SK-N-SH (cell line): ENCODE measurements at regions not wholly inside any gene's neighbourhood (a gene's known extent, or its start where the extent isn't known, plus 50 kb on each side); places are given as distances from the start of the nearest gene placed in this dataset.
A peak's percentile ranks its signal among the peaks of the same experiment; 100 is the strongest.

Experiments
- CTCF ChIA-PET: fragments of 300-600, 350-600 bp; formaldehyde crosslinking; extraction: SDS; loops from one replicate; lab custom pipeline; 2021; lab: Yijun Ruan, JAX
- POLR2A ChIA-PET: fragments of 350-600 bp; sonication (Branson Sonifier 250); formaldehyde crosslinking; extraction: SDS; loops from one replicate; lab custom pipeline; 2020; ENCODE audit warnings: antibody characterized with exemption, inconsistent platforms; lab: Yijun Ruan, JAX
- DNase-seq: peaks from one replicate; pipeline ENCODE4 v3.0.0; 2012
- H2AFZ ChIP-seq: fragments of 200-600 bp; sonication (generic); 2 replicates; pipeline ENCODE4 v1.8.1; 2016; ENCODE audit warnings: antibody characterized with exemption, mild to moderate bottlenecking, low read depth
- H3F3A ChIP-seq: fragments of 200-600 bp; sonication (generic); replicated peaks from 2 replicates; pipeline ENCODE3; 2016; ENCODE audit warnings: antibody characterized with exemption, mild to moderate bottlenecking; ENCODE audit not compliant: insufficient read depth
- H3K27ac ChIP-seq, 2 experiments: fragments of 200-500 bp in 1 of 2; fragments of 200-600 bp in 1 of 2; sonication (Bioruptor generic) in 1 of 2; sonication (generic), shearing (Covaris generic) in 1 of 2; 2 replicates each; pipeline versions ENCODE4 v1.5.1 to v1.6.1; 2014 to 2016; ENCODE audit warnings: low read depth in 2 of 2, inconsistent platforms in 1 of 2, low read length in 1 of 2, mild to moderate bottlenecking in 1 of 2, mixed read lengths in 1 of 2
- H3K27me3 ChIP-seq: fragments of 200-600 bp; sonication (generic), shearing (Covaris generic); 2 replicates; pipeline ENCODE4 v1.6.1; 2016; ENCODE audit warnings: mixed run types; ENCODE audit not compliant: insufficient read depth
- H3K36me3 ChIP-seq, 2 experiments: fragments of 200-500 bp in 1 of 2; fragments of 200-600 bp in 1 of 2; sonication (Bioruptor generic) in 1 of 2; sonication (generic) in 1 of 2; replicated peaks in 1 of 2; 2 replicates each; pipeline versions ENCODE3 to v1.5.1; 2014 to 2016; ENCODE audit warnings: low read length in 1 of 2, mild to moderate bottlenecking in 1 of 2; ENCODE audit not compliant: insufficient read depth in 2 of 2, control insufficient read depth in 1 of 2
- H3K4me1 ChIP-seq, 2 experiments: fragments of 200-500 bp in 1 of 2; fragments of 200-600 bp in 1 of 2; sonication (Bioruptor generic) in 1 of 2; sonication (generic), shearing (Covaris generic) in 1 of 2; 2 replicates each; pipeline versions ENCODE4 v1.5.1 to v1.6.1; 2014 to 2016; ENCODE audit warnings: low read depth in 1 of 2, low read length in 1 of 2, mixed run types in 1 of 2; ENCODE audit not compliant: insufficient read depth in 2 of 2, control insufficient read depth in 1 of 2
- H3K4me2 ChIP-seq: fragments of 200-600 bp; sonication (generic), shearing (Covaris generic); 2 replicates; pipeline ENCODE4 v1.6.1; 2017; ENCODE audit warnings: mixed run types
- H3K4me3 ChIP-seq, 2 experiments: fragments of 200-500 bp in 1 of 2; fragments of 200-600 bp in 1 of 2; sonication (Bioruptor generic) in 1 of 2; sonication (generic), shearing (Covaris generic) in 1 of 2; 2 replicates each; pipeline versions ENCODE4 v1.5.1 to v1.8.1; 2014 to 2016; ENCODE audit warnings: low read depth in 2 of 2, inconsistent platforms in 1 of 2, low read length in 1 of 2, mild to moderate bottlenecking in 1 of 2, mixed read lengths in 1 of 2, moderate library complexity in 1 of 2
- H3K79me2 ChIP-seq: fragments of 200-600 bp; sonication (generic); 2 replicates; pipeline ENCODE4 v1.8.1; 2017; ENCODE audit warnings: mild to moderate bottlenecking; ENCODE audit not compliant: insufficient read depth
- H3K9ac ChIP-seq: fragments of 200-600 bp; sonication (generic); 2 replicates; pipeline ENCODE4 v1.6.1; 2017; ENCODE audit warnings: mixed run types
- H3K9me2 ChIP-seq: fragments of 200-600 bp; sonication (generic); 2 replicates; pipeline ENCODE4 v1.6.1; 2017; ENCODE audit warnings: mixed run types
- H3K9me3 ChIP-seq: fragments of 200-600 bp; sonication (generic); 2 replicates; pipeline ENCODE4 v1.6.1; 2017; ENCODE audit warnings: mixed run types, mild to moderate bottlenecking, moderate library complexity
- H4K20me1 ChIP-seq: fragments of 200-600 bp; sonication (generic); 2 replicates; pipeline ENCODE4 v1.6.1; 2017; ENCODE audit warnings: mild to moderate bottlenecking, mixed run types; ENCODE audit not compliant: insufficient read depth
- CHD2 ChIP-seq: fragments of 150-350 bp; IDR thresholded peaks from 2 replicates; pipeline ENCODE4 v1.6.1; 2018; ENCODE audit warnings: low read length; ENCODE audit not compliant: partially characterized antibody
- EP300 ChIP-seq, 2 experiments: IDR thresholded peaks; 2 replicates each; pipeline versions ENCODE4 v1.4.0 to v1.6.1; 2012; ENCODE audit warnings: borderline replicate concordance in 1 of 2, low read depth in 1 of 2, low read length in 1 of 2
- EZH2phosphoT487 ChIP-seq: fragments of 200-600 bp; sonication (generic); IDR thresholded peaks from 2 replicates; pipeline ENCODE4 v1.6.1; 2017; ENCODE audit warnings: low read depth, mixed run types, mild to moderate bottlenecking, antibody characterized with exemption, moderate library complexity, borderline replicate concordance
- FOSL2 ChIP-seq: IDR thresholded peaks from 2 replicates; pipeline ENCODE4 v1.4.0; 2012; ENCODE audit warnings: low read depth, mild to moderate bottlenecking, moderate library complexity, borderline replicate concordance
- GATA2 ChIP-seq: sonication (generic); formaldehyde crosslinking; IDR thresholded peaks from 2 replicates; pipeline ENCODE4 v1.5.0; 2020; ENCODE audit warnings: mild to moderate bottlenecking, missing genetic modification reagents
- JUND ChIP-seq: IDR thresholded peaks from 2 replicates; pipeline ENCODE4 v1.4.0; 2012
- MEF2A ChIP-seq: IDR thresholded peaks from 2 replicates; pipeline ENCODE4 v1.4.0; 2012; ENCODE audit warnings: low read depth, borderline replicate concordance
- NFIC ChIP-seq: IDR thresholded peaks from 2 replicates; pipeline ENCODE4 v1.4.0; 2012; ENCODE audit warnings: borderline replicate concordance
- NRF1 ChIP-seq: IDR thresholded peaks from 2 replicates; pipeline ENCODE4 v1.6.1; 2012; ENCODE audit warnings: low read depth, mild to moderate bottlenecking, low read length
- POLR2AphosphoS5 ChIP-seq: IDR thresholded peaks from 2 replicates; pipeline ENCODE4 v1.6.1; 2012; ENCODE audit warnings: low read depth, low read length
- RAD21 ChIP-seq: IDR thresholded peaks from 2 replicates; pipeline ENCODE4 v1.6.1; 2012; ENCODE audit warnings: mild to moderate bottlenecking, low read length
- RCOR1 ChIP-seq: fragments of 150-350 bp; IDR thresholded peaks from 2 replicates; pipeline ENCODE4 v1.6.1; 2017; ENCODE audit warnings: antibody characterized with exemption, low read length
- RFX5 ChIP-seq: IDR thresholded peaks from 2 replicates; pipeline ENCODE4 v1.6.1; 2012; ENCODE audit warnings: mild to moderate bottlenecking, improper control_type of control experiment, low read length
- SIN3A ChIP-seq: IDR thresholded peaks from 2 replicates; pipeline ENCODE4 v1.6.1; 2012; ENCODE audit warnings: low read depth, mild to moderate bottlenecking, low read length, moderate library complexity, borderline replicate concordance
- SMC3 ChIP-seq: IDR thresholded peaks from 2 replicates; pipeline ENCODE4 v1.6.1; 2012; ENCODE audit warnings: low read depth, low read length, improper control_type of control experiment
- TCF12 ChIP-seq: IDR thresholded peaks from 2 replicates; pipeline ENCODE4 v1.4.0; 2012
- TEAD4 ChIP-seq: IDR thresholded peaks from 2 replicates; pipeline ENCODE4 v1.4.0; 2012; ENCODE audit warnings: mild to moderate bottlenecking, borderline replicate concordance; ENCODE audit not compliant: insufficient read depth
- WGBS: methylation state at CpG from one replicate; pipeline ENCODE4 v1.1.6; 2017; ENCODE audit warnings: low lambda C conversion rate; 5-methylcytosine and 5-hydroxymethylcytosine counted together
- TF ChIP-seq, protein P1 (sequence below): IDR thresholded peaks from 2 replicates; pipeline ENCODE4 v1.4.0; 2012; ENCODE audit warnings: low read depth, borderline replicate concordance
- TF ChIP-seq, protein P2 (sequence below): fragments of 200-600 bp; sonication (generic); IDR thresholded peaks from 2 replicates; pipeline ENCODE4 v1.6.1; 2017; ENCODE audit warnings: antibody characterized with exemption, mild to moderate bottlenecking, moderate library complexity
- TF ChIP-seq, protein P3 (sequence below): fragments of 150-350 bp; IDR thresholded peaks from 2 replicates; pipeline ENCODE4 v1.6.1; 2016; ENCODE audit warnings: mild to moderate bottlenecking, low read depth, low read length

DNA sequence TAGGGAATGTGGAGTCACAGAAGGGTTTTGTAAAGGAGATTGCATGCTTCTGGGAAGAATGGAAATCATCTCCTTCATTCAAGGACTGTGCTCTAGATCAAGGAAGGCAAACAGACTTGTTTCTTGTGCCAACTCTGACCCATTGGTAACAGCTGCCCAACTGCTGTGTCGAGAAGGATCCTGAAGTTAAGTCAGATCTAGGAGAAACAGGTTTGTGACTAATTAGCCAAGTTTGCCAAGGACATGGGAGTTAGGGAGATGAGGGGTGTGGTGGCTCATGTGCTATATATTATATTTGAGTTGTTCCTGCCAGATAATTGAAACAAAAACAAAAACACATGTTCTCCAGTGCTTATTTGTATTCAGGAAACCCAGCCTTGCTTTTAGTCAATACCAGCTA lies 251.2 kb upstream of the USP24 start:
- DNase-seq: no peak
- H3K9ac ChIP-seq: no peak overlapping the region
- no peaks in the 10 kb centered on the region for H3F3A ChIP-seq
- H3K36me3 ChIP-seq: no peaks in the 10 kb centered on the region
- H3K4me3 ChIP-seq: no peak overlapping the region
- no peak overlapping the region for H2AFZ ChIP-seq
- CTCF ChIA-PET: no interaction called here
- no peaks in the 10 kb centered on the region for H3K9me2 ChIP-seq
- H3K9me3 ChIP-seq: no peaks in the 10 kb centered on the region; the same call in 1 of the 2 replicates
- 0 out of 4 replicates have a peak overlapping the region, but pooled peaks of 1 of the 2 experiments have one; percentile 1 for H3K27ac ChIP-seq
- H3K4me1 ChIP-seq: peaks cover 0 to 13% of the 10 kb centered on the region in 2 experiments; a peak in 1 of 4 replicates
- 17% methylated on average over 1 of the region's 1 CpG for WGBS
- no peak overlapping the region for H3K4me2 ChIP-seq
- no peaks in the 10 kb centered on the region for H3K27me3 ChIP-seq
- no peaks in the 10 kb centered on the region for H3K79me2 ChIP-seq
- no peak for TF ChIP-seq RCOR1
- TF ChIP-seq POLR2AphosphoS5: no peak
- no peak for TF ChIP-seq RFX5
- no peak for TF ChIP-seq EZH2phosphoT487
- no peak for TF ChIP-seq FOSL2
- no peak for TF ChIP-seq TCF12
- no peak for TF ChIP-seq JUND
- no peak for TF ChIP-seq GATA2 (CRISPR knock-in tag)
- TF ChIP-seq NFIC: no peak
- TF ChIP-seq, protein P1, sequence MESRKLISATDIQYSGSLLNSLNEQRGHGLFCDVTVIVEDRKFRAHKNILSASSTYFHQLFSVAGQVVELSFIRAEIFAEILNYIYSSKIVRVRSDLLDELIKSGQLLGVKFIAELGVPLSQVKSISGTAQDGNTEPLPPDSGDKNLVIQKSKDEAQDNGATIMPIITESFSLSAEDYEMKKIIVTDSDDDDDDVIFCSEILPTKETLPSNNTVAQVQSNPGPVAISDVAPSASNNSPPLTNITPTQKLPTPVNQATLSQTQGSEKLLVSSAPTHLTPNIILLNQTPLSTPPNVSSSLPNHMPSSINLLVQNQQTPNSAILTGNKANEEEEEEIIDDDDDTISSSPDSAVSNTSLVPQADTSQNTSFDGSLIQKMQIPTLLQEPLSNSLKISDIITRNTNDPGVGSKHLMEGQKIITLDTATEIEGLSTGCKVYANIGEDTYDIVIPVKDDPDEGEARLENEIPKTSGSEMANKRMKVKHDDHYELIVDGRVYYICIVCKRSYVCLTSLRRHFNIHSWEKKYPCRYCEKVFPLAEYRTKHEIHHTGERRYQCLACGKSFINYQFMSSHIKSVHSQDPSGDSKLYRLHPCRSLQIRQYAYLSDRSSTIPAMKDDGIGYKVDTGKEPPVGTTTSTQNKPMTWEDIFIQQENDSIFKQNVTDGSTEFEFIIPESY: no peak
- TF ChIP-seq, protein P2, sequence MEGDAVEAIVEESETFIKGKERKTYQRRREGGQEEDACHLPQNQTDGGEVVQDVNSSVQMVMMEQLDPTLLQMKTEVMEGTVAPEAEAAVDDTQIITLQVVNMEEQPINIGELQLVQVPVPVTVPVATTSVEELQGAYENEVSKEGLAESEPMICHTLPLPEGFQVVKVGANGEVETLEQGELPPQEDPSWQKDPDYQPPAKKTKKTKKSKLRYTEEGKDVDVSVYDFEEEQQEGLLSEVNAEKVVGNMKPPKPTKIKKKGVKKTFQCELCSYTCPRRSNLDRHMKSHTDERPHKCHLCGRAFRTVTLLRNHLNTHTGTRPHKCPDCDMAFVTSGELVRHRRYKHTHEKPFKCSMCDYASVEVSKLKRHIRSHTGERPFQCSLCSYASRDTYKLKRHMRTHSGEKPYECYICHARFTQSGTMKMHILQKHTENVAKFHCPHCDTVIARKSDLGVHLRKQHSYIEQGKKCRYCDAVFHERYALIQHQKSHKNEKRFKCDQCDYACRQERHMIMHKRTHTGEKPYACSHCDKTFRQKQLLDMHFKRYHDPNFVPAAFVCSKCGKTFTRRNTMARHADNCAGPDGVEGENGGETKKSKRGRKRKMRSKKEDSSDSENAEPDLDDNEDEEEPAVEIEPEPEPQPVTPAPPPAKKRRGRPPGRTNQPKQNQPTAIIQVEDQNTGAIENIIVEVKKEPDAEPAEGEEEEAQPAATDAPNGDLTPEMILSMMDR: no peak
- TF ChIP-seq EP300 (IDR thresholded peaks at IDR 0.05; ENCODE audit: borderline replicate concordance in 1 of 2, low read depth in 1 of 2, low read length in 1 of 2): no peak
- no peak for TF ChIP-seq NRF1
- POLR2A ChIA-PET: no interaction called here
- H4K20me1 ChIP-seq: no peaks in the 10 kb centered on the region

DNA sequence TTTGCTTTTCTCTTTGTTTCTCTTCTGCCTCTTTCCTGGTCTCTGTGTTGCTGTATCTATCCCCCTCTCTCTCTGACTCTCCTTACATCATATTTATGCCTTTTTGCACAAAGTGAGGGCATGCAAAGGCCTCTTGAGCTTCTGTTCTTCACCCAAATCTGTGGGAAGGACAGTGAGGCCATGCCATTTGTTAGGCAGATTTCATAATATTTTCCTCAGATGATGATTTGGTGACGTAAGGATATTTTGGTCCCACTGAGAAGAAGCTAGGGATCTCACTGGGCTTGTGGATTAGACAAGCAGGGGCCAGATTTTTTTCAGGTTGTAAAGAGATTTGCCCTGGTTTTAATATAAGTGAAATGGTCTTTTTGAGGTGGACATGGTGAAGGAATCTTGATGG lies 249.4 kb upstream of the USP24 start:
- TF ChIP-seq MEF2A: no peak
- TF ChIP-seq EP300 (IDR thresholded peaks at IDR 0.05; ENCODE audit: borderline replicate concordance in 1 of 2, low read depth in 1 of 2, low read length in 1 of 2): no peak
- TF ChIP-seq, protein P3, sequence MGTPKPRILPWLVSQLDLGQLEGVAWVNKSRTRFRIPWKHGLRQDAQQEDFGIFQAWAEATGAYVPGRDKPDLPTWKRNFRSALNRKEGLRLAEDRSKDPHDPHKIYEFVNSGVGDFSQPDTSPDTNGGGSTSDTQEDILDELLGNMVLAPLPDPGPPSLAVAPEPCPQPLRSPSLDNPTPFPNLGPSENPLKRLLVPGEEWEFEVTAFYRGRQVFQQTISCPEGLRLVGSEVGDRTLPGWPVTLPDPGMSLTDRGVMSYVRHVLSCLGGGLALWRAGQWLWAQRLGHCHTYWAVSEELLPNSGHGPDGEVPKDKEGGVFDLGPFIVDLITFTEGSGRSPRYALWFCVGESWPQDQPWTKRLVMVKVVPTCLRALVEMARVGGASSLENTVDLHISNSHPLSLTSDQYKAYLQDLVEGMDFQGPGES: no peak
- no peak for TF ChIP-seq RAD21
- TF ChIP-seq, protein P2: no peak
- TF ChIP-seq EZH2phosphoT487: no peak
- no peak for TF ChIP-seq CHD2
- no peak for TF ChIP-seq RFX5
- TF ChIP-seq TEAD4: no peak
- no peak for TF ChIP-seq SMC3
- TF ChIP-seq SIN3A: no peak
- 88% methylated on average over 1 of the region's 1 CpG for WGBS
- CTCF ChIA-PET: interaction anchor here (0.9 to 1.1 kb wide), 2 partner anchors 14 to 90 kb away, joined by 4 read pairs; no protein-coding TSS in a partner anchor

More for the DNA sequence above, 249.4 kb upstream of the USP24 start:
- Histone ChIP-seq H3K9me3 (no peaks in the 10 kb centered on the region; the same call in 1 of the 2 replicates), H3K4me3 (no peak overlapping the region), H3K79me2 (no peaks in the 10 kb centered on the region), H2AFZ (no peak overlapping the region), H3K27ac (peak overlapping the region in 1 of 2 experiments; percentile 28; a peak in 1 of 4 replicates), H3K9ac (no peak overlapping the region), H3K27me3 (no peaks in the 10 kb centered on the region), H4K20me1 (no peaks in the 10 kb centered on the region), H3K4me2 (no peak overlapping the region), H3K4me1 (peaks cover 0 to 13% of the 10 kb centered on the region in 2 experiments; a peak in 1 of 4 replicates), H3K36me3 (no peaks in the 10 kb centered on the region), H3F3A (no peaks in the 10 kb centered on the region), H3K9me2 (no peaks in the 10 kb centered on the region)
- POLR2A ChIA-PET: no interaction called here
- no peak for DNase-seq
